ENCODE measurements at regions not wholly inside any gene's neighbourhood (a gene's known extent, or its start where the extent isn't known, plus 50 kb on each side); places are given as distances from the start of the nearest gene placed in this dataset.
"Not testable (repeated sequence)": the region's sequence is repeated elsewhere in the genome, so short reads cannot be mapped to it uniquely, and the experiment has no call there.

- DNase-seq; H3K4me3 ChIP-seq (ENCODE audit: low read depth, low read length); H3K27ac ChIP-seq; H3K36me3 ChIP-seq (replicated peaks); H3K27me3 ChIP-seq (replicated peaks); in situ Hi-C loops (cut with HindIII; ENCODE audit: low pct_ligation_motif_present, low sequenced_read_pairs): not testable (repeated sequence)
Observed at GRCh38 chr2:87314622-87315021, 293.0 kb upstream of the PLGLB1 start.

- H3K4me3 ChIP-seq (ENCODE audit: low read depth, low read length); DNase-seq; in situ Hi-C loops (cut with HindIII; ENCODE audit: low pct_ligation_motif_present, low sequenced_read_pairs); H3K27ac ChIP-seq; H3K27me3 ChIP-seq (replicated peaks); H3K36me3 ChIP-seq (replicated peaks): not testable (repeated sequence)
Observed at GRCh38 chr2:87315183-87315902, 293.7 kb upstream of the PLGLB1 start.

- in situ Hi-C loops (cut with HindIII; ENCODE audit: low pct_ligation_motif_present, low sequenced_read_pairs); H3K27me3 ChIP-seq (replicated peaks); H3K4me3 ChIP-seq (ENCODE audit: low read depth, low read length); H3K36me3 ChIP-seq (replicated peaks); DNase-seq; H3K27ac ChIP-seq: not testable (repeated sequence)
Observed at GRCh38 chr2:87317193-87317592, 295.5 kb upstream of the PLGLB1 start.

- peak; percentile 67 for DNase-seq
- in situ Hi-C loops (cut with HindIII; ENCODE audit: low pct_ligation_motif_present, low sequenced_read_pairs); H3K27me3 ChIP-seq (replicated peaks); H3K36me3 ChIP-seq (replicated peaks); H3K4me3 ChIP-seq (ENCODE audit: low read depth, low read length); H3K27ac ChIP-seq: not testable (repeated sequence)
Observed at GRCh38 chr2:87318814-87319491, 297.3 kb upstream of the PLGLB1 start.

- DNase-seq; in situ Hi-C loops (cut with HindIII; ENCODE audit: low pct_ligation_motif_present, low sequenced_read_pairs); H3K27me3 ChIP-seq (replicated peaks); H3K27ac ChIP-seq; H3K4me3 ChIP-seq (ENCODE audit: low read depth, low read length); H3K36me3 ChIP-seq (replicated peaks): not testable (repeated sequence)
Observed at GRCh38 chr2:87319705-87320104, 298.1 kb upstream of the PLGLB1 start.

- H3K27me3 ChIP-seq (replicated peaks); in situ Hi-C loops (cut with HindIII; ENCODE audit: low pct_ligation_motif_present, low sequenced_read_pairs); H3K27ac ChIP-seq; DNase-seq; H3K36me3 ChIP-seq (replicated peaks); H3K4me3 ChIP-seq (ENCODE audit: low read depth, low read length): not testable (repeated sequence)
Observed at GRCh38 chr2:87321201-87321600, 299.6 kb upstream of the PLGLB1 start.

GRCh38 chr2:87324335-87325041 lies 302.8 kb upstream of the PLGLB1 start:
- H3K4me3 ChIP-seq (ENCODE audit: low read depth, low read length); DNase-seq; in situ Hi-C loops (cut with HindIII; ENCODE audit: low pct_ligation_motif_present, low sequenced_read_pairs); H3K27me3 ChIP-seq (replicated peaks); H3K36me3 ChIP-seq (replicated peaks): not testable (repeated sequence)
- H3K27ac ChIP-seq: peak overlapping the region; percentile 82

- H3K4me3 ChIP-seq (ENCODE audit: low read depth, low read length); DNase-seq; H3K36me3 ChIP-seq (replicated peaks); H3K27me3 ChIP-seq (replicated peaks); in situ Hi-C loops (cut with HindIII; ENCODE audit: low pct_ligation_motif_present, low sequenced_read_pairs): not testable (repeated sequence)
- peak overlapping the region; percentile 59 for H3K27ac ChIP-seq
Observed at GRCh38 chr2:87325042-87325910, 303.6 kb upstream of the PLGLB1 start.

- H3K36me3 ChIP-seq (replicated peaks); H3K27me3 ChIP-seq (replicated peaks); H3K4me3 ChIP-seq (ENCODE audit: low read depth, low read length); in situ Hi-C loops (cut with HindIII; ENCODE audit: low pct_ligation_motif_present, low sequenced_read_pairs); DNase-seq: not testable (repeated sequence)
- H3K27ac ChIP-seq: peak overlapping the region; percentile 59
Observed at GRCh38 chr2:87325911-87326294, 304.3 kb upstream of the PLGLB1 start.

GRCh38 chr2:87326754-87327153 lies 305.1 kb upstream of the PLGLB1 start:
- H3K4me3 ChIP-seq (ENCODE audit: low read depth, low read length); H3K27me3 ChIP-seq (replicated peaks); H3K36me3 ChIP-seq (replicated peaks); H3K27ac ChIP-seq; DNase-seq; in situ Hi-C loops (cut with HindIII; ENCODE audit: low pct_ligation_motif_present, low sequenced_read_pairs): not testable (repeated sequence)

GRCh38 chr2:87327648-87328371 lies 306.2 kb upstream of the PLGLB1 start:
- H3K27me3 ChIP-seq (replicated peaks); DNase-seq; H3K4me3 ChIP-seq (ENCODE audit: low read depth, low read length); in situ Hi-C loops (cut with HindIII; ENCODE audit: low pct_ligation_motif_present, low sequenced_read_pairs); H3K27ac ChIP-seq; H3K36me3 ChIP-seq (replicated peaks): not testable (repeated sequence)

- in situ Hi-C loops (cut with HindIII; ENCODE audit: low pct_ligation_motif_present, low sequenced_read_pairs); DNase-seq; H3K36me3 ChIP-seq (replicated peaks); H3K27ac ChIP-seq; H3K4me3 ChIP-seq (ENCODE audit: low read depth, low read length); H3K27me3 ChIP-seq (replicated peaks): not testable (repeated sequence)
Observed at GRCh38 chr2:87329529-87329928, 307.9 kb upstream of the PLGLB1 start.

- H3K27me3 ChIP-seq (replicated peaks); H3K27ac ChIP-seq; in situ Hi-C loops (cut with HindIII; ENCODE audit: low pct_ligation_motif_present, low sequenced_read_pairs); H3K36me3 ChIP-seq (replicated peaks); DNase-seq; H3K4me3 ChIP-seq (ENCODE audit: low read depth, low read length): not testable (repeated sequence)
Observed at GRCh38 chr2:87330486-87330885, 308.8 kb upstream of the PLGLB1 start.
